Activated naive CD8-positive, alpha-beta T cell (primary cell): ENCODE measurements at regions not wholly inside any gene's neighbourhood (a gene's known extent, or its start where the extent isn't known, plus 50 kb on each side); places are given as distances from the start of the nearest gene placed in this dataset.
A peak's percentile ranks its signal among the peaks of the same experiment; 100 is the strongest.

Experiments
- H3K27ac Mint-ChIP-seq: one replicate; pipeline ENCODE4 v1.8.0; 2021; ENCODE audit warnings: mixed read lengths
- H3K27me3 Mint-ChIP-seq: one replicate; pipeline ENCODE4 v1.8.0; 2021; ENCODE audit warnings: mixed read lengths
- H3K36me3 Mint-ChIP-seq: one replicate; pipeline ENCODE4 v1.8.0; 2021; ENCODE audit warnings: mixed read lengths
- H3K4me1 Mint-ChIP-seq: one replicate; pipeline ENCODE4 v1.8.0; 2021; ENCODE audit warnings: low read depth, mixed read lengths
- H3K4me3 Mint-ChIP-seq: one replicate; pipeline ENCODE4 v1.8.0; 2021; ENCODE audit warnings: mild to moderate bottlenecking, mixed read lengths
- H3K9me3 Mint-ChIP-seq: one replicate; pipeline ENCODE4 v1.8.0; 2021; ENCODE audit warnings: low read depth, mixed read lengths

DNA sequence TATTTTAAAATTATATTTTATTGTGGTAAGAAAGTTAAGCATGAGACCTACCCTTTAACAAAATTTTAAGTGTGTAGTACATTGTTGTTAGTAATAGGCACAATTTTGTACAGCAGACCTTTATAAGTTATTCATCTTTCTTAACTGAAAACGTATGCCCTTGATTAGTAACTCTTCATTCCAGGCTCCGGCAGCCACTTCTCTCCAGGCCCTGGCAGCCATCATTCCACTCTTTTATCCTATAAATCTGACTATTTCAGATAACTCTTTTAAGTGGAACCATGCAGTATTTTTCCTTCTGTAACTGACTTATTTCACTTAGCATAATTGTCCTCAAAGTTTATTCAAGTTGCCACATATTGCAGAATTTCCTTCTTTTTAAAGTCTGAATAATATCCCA lies 348.2 kb downstream of the CDH11 start:
- Mint-ChIP-seq H3K9me3 (peaks cover 9% of the 10 kb centered on the region), H3K27me3 (no peaks in the 10 kb centered on the region), H3K36me3 (no peaks in the 10 kb centered on the region), H3K4me1 (no peaks in the 10 kb centered on the region), H3K27ac (no peak overlapping the region), H3K4me3 (no peak overlapping the region)

GRCh38 chr16:64773184-64773583 lies 348.7 kb downstream of the CDH11 start:
- H3K27ac Mint-ChIP-seq, result no peak overlapping the region
- H3K9me3 Mint-ChIP-seq, result peaks cover 9% of the 10 kb centered on the region
- H3K4me1 Mint-ChIP-seq, result no peaks in the 10 kb centered on the region
- no peak overlapping the region for H3K4me3 Mint-ChIP-seq
- H3K27me3 Mint-ChIP-seq, result no peaks in the 10 kb centered on the region
- H3K36me3 Mint-ChIP-seq, result no peaks in the 10 kb centered on the region

- peaks cover 8% of the 10 kb centered on the region for H3K9me3 Mint-ChIP-seq
- no peaks in the 10 kb centered on the region for H3K36me3 Mint-ChIP-seq
- no peak overlapping the region for H3K27ac Mint-ChIP-seq
- no peak overlapping the region for H3K4me3 Mint-ChIP-seq
- H3K4me1 Mint-ChIP-seq, result no peaks in the 10 kb centered on the region
- no peaks in the 10 kb centered on the region for H3K27me3 Mint-ChIP-seq
Observed at GRCh38 chr16:64771273-64771672, 350.6 kb downstream of the CDH11 start.

DNA sequence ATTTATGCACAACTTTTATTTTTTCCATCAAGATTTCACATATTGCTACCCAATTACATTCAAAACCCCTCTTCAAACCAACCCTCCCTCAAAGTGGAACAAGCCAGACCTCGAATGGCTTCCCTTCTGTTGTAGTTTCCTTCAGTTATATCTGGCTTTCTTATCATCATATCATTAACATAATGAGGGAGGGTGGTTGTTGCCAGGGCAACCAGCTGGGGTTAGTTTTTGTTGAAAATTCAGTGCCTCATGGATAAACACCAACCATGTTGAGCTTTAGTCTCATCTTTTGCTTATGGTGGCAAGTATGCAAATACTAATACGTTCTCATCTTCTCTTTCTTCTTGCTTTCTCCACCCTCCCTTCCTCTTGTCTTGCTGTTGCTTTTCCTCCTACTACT lies 359.7 kb downstream of the CDH11 start:
- H3K4me3 Mint-ChIP-seq, result no peak overlapping the region
- no peaks in the 10 kb centered on the region for H3K27me3 Mint-ChIP-seq
- H3K36me3 Mint-ChIP-seq, result no peaks in the 10 kb centered on the region
- no peak overlapping the region for H3K27ac Mint-ChIP-seq
- no peaks in the 10 kb centered on the region for H3K4me1 Mint-ChIP-seq
- peaks cover 19% of the 10 kb centered on the region for H3K9me3 Mint-ChIP-seq

GRCh38 chr16:64754279-64754678 lies 367.6 kb downstream of the CDH11 start:
- peaks cover 15% of the 10 kb centered on the region for H3K9me3 Mint-ChIP-seq
- H3K27ac Mint-ChIP-seq, result no peak overlapping the region
- no peaks in the 10 kb centered on the region for H3K4me1 Mint-ChIP-seq
- H3K36me3 Mint-ChIP-seq, result no peaks in the 10 kb centered on the region
- no peak overlapping the region for H3K4me3 Mint-ChIP-seq
- H3K27me3 Mint-ChIP-seq, result no peaks in the 10 kb centered on the region

- no peak overlapping the region for H3K4me3 Mint-ChIP-seq
- no peak overlapping the region for H3K27ac Mint-ChIP-seq
- H3K4me1 Mint-ChIP-seq, result no peaks in the 10 kb centered on the region
Observed at GRCh38 chr16:64751906-64752305, 370.0 kb downstream of the CDH11 start.

DNA sequence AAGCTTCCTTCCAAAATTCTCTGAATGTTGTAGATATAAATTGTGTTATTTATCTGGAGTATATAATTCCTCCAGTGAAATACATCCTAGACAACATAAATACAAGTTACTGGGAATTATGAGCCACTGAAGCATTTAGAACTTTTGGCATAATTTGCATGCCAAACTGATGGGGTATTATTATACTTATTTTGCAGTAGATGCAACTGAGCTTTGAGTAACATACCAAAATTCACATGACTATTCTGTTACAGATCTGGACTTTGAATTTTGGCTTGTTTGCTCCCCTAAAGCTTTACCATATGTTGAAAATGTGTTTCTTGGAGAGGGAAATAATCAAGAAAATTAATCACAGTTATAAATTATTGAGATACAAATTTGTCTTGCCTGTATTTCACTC lies 372.5 kb downstream of the CDH11 start:
- no peak overlapping the region for H3K4me3 Mint-ChIP-seq

More at GRCh38 chr16:64751906-64752305, 370.0 kb downstream of the CDH11 start:
- no peaks in the 10 kb centered on the region for H3K36me3 Mint-ChIP-seq
- H3K9me3 Mint-ChIP-seq, result peaks cover 8% of the 10 kb centered on the region
- no peaks in the 10 kb centered on the region for H3K27me3 Mint-ChIP-seq

DNA sequence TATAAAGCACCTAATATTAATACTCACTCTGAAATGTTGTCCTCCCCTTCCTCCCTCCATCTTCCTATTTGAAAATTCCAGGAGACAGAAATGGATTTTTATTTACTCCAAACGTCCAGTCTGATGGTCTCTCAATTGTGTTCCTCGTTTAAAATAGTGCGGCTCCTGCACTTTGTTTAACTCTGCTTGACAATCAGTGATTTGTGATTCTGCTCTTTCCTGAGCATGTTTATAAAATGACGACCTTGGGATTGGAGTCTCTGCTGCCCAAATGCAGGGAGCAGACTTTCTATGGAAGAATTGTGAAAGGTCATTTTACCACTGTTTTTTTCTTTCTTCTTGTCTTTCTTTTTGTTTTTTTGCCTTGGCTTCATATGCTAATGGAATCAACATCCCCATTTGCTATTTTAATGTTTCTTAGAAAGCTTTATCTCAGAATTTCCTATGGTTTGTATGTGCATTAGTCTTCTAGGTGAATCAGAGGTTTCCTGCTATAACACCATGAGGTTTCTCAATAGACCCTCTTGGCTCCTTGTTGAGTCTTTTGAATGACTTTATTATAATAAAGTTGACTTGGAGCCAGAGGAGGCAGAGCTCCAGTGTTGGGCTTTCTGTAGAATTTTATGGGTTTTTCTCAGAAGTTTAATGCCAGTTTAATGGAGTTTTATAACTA lies 376.5 kb downstream of the CDH11 start:
- peaks cover 6% of the 10 kb centered on the region for H3K9me3 Mint-ChIP-seq
- H3K27me3 Mint-ChIP-seq, result no peaks in the 10 kb centered on the region
- H3K4me3 Mint-ChIP-seq, result no peak overlapping the region
- H3K36me3 Mint-ChIP-seq, result no peaks in the 10 kb centered on the region
- no peak overlapping the region for H3K27ac Mint-ChIP-seq
- no peaks in the 10 kb centered on the region for H3K4me1 Mint-ChIP-seq

More for the DNA sequence above, 372.5 kb downstream of the CDH11 start:
- Mint-ChIP-seq H3K36me3 (no peaks in the 10 kb centered on the region), H3K9me3 (peaks cover 3% of the 10 kb centered on the region), H3K4me1 (no peaks in the 10 kb centered on the region), H3K27ac (no peak overlapping the region), H3K27me3 (no peaks in the 10 kb centered on the region)

DNA sequence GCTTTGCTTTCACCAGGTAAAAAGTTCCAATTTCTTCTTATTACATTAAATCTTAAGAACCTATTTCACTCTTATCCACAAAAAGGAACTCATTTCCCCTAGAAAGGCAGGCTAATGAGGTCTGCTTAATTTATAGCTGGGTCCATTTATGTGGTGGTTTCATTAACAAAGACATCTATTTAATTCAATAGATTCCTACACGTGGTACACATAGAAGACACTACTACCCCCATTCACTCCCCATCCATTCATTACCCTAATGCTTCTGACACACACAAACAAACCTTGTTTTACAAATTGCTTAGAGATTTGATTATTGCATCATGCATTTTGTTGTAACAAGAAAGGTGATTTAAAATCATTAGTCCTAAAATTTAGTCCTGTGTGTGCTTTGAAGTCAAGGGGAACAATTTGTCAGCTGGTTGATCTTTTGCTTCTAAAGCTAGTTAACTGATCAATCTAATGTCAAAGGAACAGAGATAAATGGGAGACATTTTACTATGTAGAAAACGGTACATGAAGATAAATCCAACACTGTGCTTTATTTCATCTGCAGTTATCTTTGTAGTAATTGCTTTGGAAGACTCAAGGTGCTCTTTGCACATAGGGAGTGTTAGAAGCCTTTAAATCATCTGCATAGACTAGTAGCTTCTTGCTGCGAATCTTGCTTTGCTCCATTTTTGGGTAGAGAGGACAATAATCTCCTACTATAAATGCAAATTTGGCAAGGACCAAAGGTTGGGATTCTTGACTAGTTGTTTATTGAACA lies 379.2 kb downstream of the CDH11 start:
- Mint-ChIP-seq H3K27ac (no peak overlapping the region), H3K27me3 (no peaks in the 10 kb centered on the region), H3K36me3 (no peaks in the 10 kb centered on the region), H3K4me1 (no peaks in the 10 kb centered on the region), H3K9me3 (peaks cover 9% of the 10 kb centered on the region), H3K4me3 (no peak overlapping the region)

DNA sequence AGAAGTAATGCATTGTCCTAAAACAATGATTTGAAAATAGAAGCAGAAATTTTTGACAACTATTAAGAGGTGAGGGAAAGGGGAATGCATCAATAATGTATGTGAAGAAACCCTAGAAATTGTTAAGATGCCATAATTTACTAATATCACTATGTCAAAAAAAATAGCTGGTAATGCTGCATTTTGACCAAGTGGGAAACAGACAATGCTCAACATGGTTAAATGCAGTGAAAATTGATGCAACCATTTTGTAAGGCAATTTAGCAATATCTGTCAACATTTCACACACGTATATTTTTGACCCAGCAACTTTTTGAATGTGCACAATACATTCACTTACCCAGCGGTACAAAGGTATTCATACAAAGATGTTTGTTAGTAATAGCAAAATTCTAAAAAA lies 381.6 kb downstream of the CDH11 start:
- no peak overlapping the region for H3K4me3 Mint-ChIP-seq
- no peaks in the 10 kb centered on the region for H3K27me3 Mint-ChIP-seq
- H3K4me1 Mint-ChIP-seq, result no peaks in the 10 kb centered on the region
- H3K36me3 Mint-ChIP-seq, result no peaks in the 10 kb centered on the region
- H3K9me3 Mint-ChIP-seq, result peaks cover 13% of the 10 kb centered on the region
- no peak overlapping the region for H3K27ac Mint-ChIP-seq

GRCh38 chr16:64738321-64738960 lies 383.4 kb downstream of the CDH11 start:
- Mint-ChIP-seq H3K9me3 (peaks cover 11% of the 10 kb centered on the region), H3K4me1 (no peaks in the 10 kb centered on the region), H3K27me3 (no peaks in the 10 kb centered on the region), H3K4me3 (no peak overlapping the region), H3K27ac (peak overlapping the region; percentile 18), H3K36me3 (no peaks in the 10 kb centered on the region)

GRCh38 chr16:64736857-64737256 lies 385.0 kb downstream of the CDH11 start:
- peaks cover 8% of the 10 kb centered on the region for H3K9me3 Mint-ChIP-seq
- no peak overlapping the region for H3K27ac Mint-ChIP-seq
- H3K4me3 Mint-ChIP-seq, result no peak overlapping the region
- no peaks in the 10 kb centered on the region for H3K27me3 Mint-ChIP-seq
- H3K4me1 Mint-ChIP-seq, result no peaks in the 10 kb centered on the region
- no peaks in the 10 kb centered on the region for H3K36me3 Mint-ChIP-seq

DNA sequence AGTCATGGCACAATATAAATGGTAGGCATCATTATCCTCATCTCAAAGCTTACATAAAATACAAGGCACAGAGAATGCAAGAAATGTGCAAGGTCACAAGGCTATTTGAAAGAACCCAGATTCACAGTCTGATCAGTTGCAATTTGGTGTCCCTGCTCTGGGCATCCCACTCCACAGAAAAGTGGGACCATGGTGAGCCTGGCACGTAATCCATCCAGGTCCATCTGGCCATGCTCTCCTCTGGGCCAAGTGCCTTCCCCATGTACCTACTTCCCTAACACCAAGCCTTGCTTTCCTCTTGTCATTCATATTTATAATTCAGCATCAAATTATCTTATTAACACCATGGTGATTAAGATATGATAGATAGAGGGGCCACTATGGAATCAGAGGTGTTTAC lies 390.0 kb downstream of the CDH11 start:
- H3K9me3 Mint-ChIP-seq, result peaks cover 8% of the 10 kb centered on the region
- H3K27ac Mint-ChIP-seq, result no peak overlapping the region
- H3K4me3 Mint-ChIP-seq, result no peak overlapping the region
- no peaks in the 10 kb centered on the region for H3K4me1 Mint-ChIP-seq
- no peaks in the 10 kb centered on the region for H3K27me3 Mint-ChIP-seq
- H3K36me3 Mint-ChIP-seq, result no peaks in the 10 kb centered on the region

GRCh38 chr16:64730261-64730660 lies 391.6 kb downstream of the CDH11 start:
- Mint-ChIP-seq H3K27me3 (no peaks in the 10 kb centered on the region), H3K9me3 (peaks cover 6% of the 10 kb centered on the region), H3K4me3 (no peak overlapping the region), H3K4me1 (no peaks in the 10 kb centered on the region), H3K27ac (no peak overlapping the region), H3K36me3 (no peaks in the 10 kb centered on the region)

DNA sequence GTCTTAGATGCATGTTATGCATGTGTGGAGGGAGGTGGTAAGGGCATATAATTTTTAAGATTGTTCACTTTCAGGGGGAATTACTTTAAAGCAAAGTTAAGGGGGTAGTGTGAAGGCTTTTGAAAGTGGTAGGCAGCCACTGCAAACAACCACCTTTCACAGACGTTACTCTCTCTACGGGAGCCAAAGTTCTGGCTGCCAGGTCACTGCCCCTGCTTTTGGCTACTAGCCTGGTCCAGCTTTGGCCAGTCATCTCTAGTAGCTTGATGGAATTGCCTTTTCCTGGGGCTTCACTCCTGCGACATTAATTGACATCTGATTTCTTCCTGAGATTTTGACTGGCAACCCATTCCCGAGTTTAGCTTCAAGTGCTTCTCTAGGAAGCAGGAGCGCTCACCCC lies 397.5 kb downstream of the CDH11 start:
- Mint-ChIP-seq H3K36me3 (no peaks in the 10 kb centered on the region), H3K27ac (no peak overlapping the region), H3K9me3 (peaks cover 12% of the 10 kb centered on the region), H3K4me1 (no peaks in the 10 kb centered on the region), H3K27me3 (no peaks in the 10 kb centered on the region), H3K4me3 (no peak overlapping the region)
